ENCODE measurements at regions not wholly inside any gene's neighbourhood (a gene's known extent, or its start where the extent isn't known, plus 50 kb on each side); places are given as distances from the start of the nearest gene placed in this dataset.

DNA sequence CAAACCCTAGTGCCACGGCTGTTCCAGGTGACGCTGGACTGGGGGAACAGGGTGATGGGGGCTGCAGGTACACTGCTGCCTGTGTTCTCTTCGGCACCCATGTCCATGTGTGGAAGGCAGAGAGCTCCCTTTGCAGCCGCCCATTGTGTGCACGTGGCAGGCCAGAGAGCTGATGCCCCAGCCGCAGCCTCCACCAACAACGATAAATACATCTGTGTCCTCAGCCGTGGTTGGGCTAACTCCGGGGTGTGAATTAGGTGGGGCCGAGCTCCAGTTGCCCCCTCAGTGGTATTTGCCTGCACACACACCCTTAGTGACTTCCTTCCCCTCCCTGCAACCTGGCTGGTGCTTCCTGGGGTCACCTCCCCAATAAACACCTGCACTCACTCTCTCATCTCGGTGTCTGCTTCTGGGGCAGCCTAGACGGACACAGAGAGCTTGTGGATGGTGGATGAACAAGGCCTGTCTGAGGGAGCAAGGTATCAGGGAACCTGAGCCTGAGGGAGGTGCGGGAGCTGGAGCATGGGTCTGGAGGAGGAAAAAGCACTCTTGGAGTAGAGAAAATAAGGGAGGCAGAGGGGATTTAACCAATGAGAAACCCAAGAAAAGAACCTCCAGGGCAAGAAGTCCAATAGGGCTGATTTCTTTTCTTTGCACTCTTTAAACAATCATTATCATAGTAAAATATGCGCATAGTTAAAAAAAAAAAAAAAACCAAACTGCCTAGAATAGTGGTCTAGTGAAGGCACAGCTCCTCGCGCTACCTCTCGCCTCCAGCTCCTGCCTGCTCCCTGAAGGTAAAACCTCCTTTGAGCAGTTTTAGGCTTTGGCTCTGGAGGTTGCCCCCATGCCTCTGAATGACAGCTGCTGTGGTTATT is 112.6 kb downstream of the ZNF664 start:
- Histone ChIP-seq H2AK5ac (ENCODE audit: insufficient read length, low read length) (no peak overlapping the region), H2BK12ac (ENCODE audit: insufficient read length, low read depth, low read length) (no peak overlapping the region), H3K4me2 (ENCODE audit: insufficient read depth, insufficient read length, low read length) (no peak overlapping the region), H3K4me1 (ENCODE audit: insufficient read depth, low read length) (no peaks in the 10 kb centered on the region; the same call in 1 of the 2 replicates), H4K20me1 (ENCODE audit: control insufficient read depth, insufficient read depth, insufficient read length) (no peaks in the 10 kb centered on the region), H3K79me1 (ENCODE audit: insufficient read depth, low read depth, low read length, poor library complexity, severe bottlenecking) (no peaks in the 10 kb centered on the region), H3K27ac (ENCODE audit: insufficient read length, low read depth, low read length) (no peak overlapping the region), H4K5ac (ENCODE audit: insufficient read length, low read depth, low read length) (no peak overlapping the region), H4K91ac (ENCODE audit: insufficient read length, low read depth, low read length) (no peak overlapping the region), H4K8ac (replicated peaks; ENCODE audit: insufficient read length, low read depth, low read length) (no peak overlapping the region), H3K4ac (ENCODE audit: low read depth, low read length) (no peak overlapping the region), H2AFZ (ENCODE audit: low read length) (no peak overlapping the region), H3K79me2 (ENCODE audit: insufficient read depth, low read length) (no peaks in the 10 kb centered on the region), H3K9me3 (ENCODE audit: control insufficient read depth, low read depth, low read length) (no peaks in the 10 kb centered on the region), H2BK5ac (ENCODE audit: insufficient read length, low read length) (no peak overlapping the region), H2BK120ac (ENCODE audit: low read depth, low read length, poor library complexity, severe bottlenecking) (no peak overlapping the region), H3K9ac (ENCODE audit: extremely low read depth, insufficient read length, low read length) (no peak overlapping the region), H2BK15ac (ENCODE audit: low read depth, low read length) (no peak overlapping the region), H3K23ac (ENCODE audit: insufficient read length, low read depth, low read length) (no peak overlapping the region), H3K14ac (ENCODE audit: insufficient read depth, low read length) (peak overlapping the region; percentile 8; the same call in 1 of the 2 replicates), H3T11ph (ENCODE audit: low read length) (no peak overlapping the region), H3K27me3 (ENCODE audit: insufficient read depth, low read length) (no peaks in the 10 kb centered on the region), H2BK20ac (ENCODE audit: low read depth, low read length, poor library complexity, severe bottlenecking) (no peak overlapping the region), H3K56ac (ENCODE audit: insufficient read length, low read depth, low read length) (no peak overlapping the region), H3K18ac (ENCODE audit: insufficient read length, low read depth, low read length) (no peak overlapping the region), H3K23me2 (ENCODE audit: insufficient read length, low read depth, low read length, poor library complexity, severe bottlenecking) (no peaks in the 10 kb centered on the region)
- DNase-seq, result no peak
- H3K36me3 Mint-ChIP-seq (ENCODE audit: insufficient read depth in 1 of 3, low read depth in 3 of 3), result no peaks in the 10 kb centered on the region; a peak in 1 of 7 replicates
- no peak overlapping the region; a peak in 1 of 5 replicates for H3K4me3 Mint-ChIP-seq
- peaks cover 3% of the 10 kb centered on the region for H3K27me3 Mint-ChIP-seq (ENCODE audit: low read depth)
- no CpG with 5 or more reads among the region's 17 CpGs for WGBS (ENCODE audit: extremely low coverage, insufficient read length, low lambda C conversion rate)
- H3K4me1 Mint-ChIP-seq, result peaks cover 18% of the 10 kb centered on the region in 2 experiments
- H3K27ac Mint-ChIP-seq, result peak overlapping the region in 1 of 3 experiments; percentile 84; a peak in 1 of 7 replicates
- TF ChIP-seq, protein P1, sequence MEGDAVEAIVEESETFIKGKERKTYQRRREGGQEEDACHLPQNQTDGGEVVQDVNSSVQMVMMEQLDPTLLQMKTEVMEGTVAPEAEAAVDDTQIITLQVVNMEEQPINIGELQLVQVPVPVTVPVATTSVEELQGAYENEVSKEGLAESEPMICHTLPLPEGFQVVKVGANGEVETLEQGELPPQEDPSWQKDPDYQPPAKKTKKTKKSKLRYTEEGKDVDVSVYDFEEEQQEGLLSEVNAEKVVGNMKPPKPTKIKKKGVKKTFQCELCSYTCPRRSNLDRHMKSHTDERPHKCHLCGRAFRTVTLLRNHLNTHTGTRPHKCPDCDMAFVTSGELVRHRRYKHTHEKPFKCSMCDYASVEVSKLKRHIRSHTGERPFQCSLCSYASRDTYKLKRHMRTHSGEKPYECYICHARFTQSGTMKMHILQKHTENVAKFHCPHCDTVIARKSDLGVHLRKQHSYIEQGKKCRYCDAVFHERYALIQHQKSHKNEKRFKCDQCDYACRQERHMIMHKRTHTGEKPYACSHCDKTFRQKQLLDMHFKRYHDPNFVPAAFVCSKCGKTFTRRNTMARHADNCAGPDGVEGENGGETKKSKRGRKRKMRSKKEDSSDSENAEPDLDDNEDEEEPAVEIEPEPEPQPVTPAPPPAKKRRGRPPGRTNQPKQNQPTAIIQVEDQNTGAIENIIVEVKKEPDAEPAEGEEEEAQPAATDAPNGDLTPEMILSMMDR (conservative IDR thresholded peaks at IDR 0.05), result no peak
- H3K9me3 Mint-ChIP-seq, result no peaks in the 10 kb centered on the region

All from H9 (cell line).